ENCODE measurements at regions not wholly inside any gene's neighbourhood (a gene's known extent, or its start where the extent isn't known, plus 50 kb on each side); places are given as distances from the start of the nearest gene placed in this dataset.

- Histone ChIP-seq H3K79me2 (ENCODE audit: low read length) (no peaks in the 10 kb centered on the region), H3K27me3 (ENCODE audit: low read depth, low read length) (no peaks in the 10 kb centered on the region), H3K9me3 (ENCODE audit: insufficient read depth, low read length) (no peaks in the 10 kb centered on the region), H3K36me3 (replicated peaks; ENCODE audit: low read depth, low read length) (no peaks in the 10 kb centered on the region), H2AFZ (ENCODE audit: low read depth, low read length) (no peak overlapping the region), H3K9ac (ENCODE audit: low read length) (no peak overlapping the region), H3K4me2 (ENCODE audit: low read length) (no peak overlapping the region), H3K4me1 (ENCODE audit: low read length) (peaks cover 12% of the 10 kb centered on the region; the same call in 1 of the 2 replicates), H3K4me3 (ENCODE audit: low read length) (no peak overlapping the region), H4K20me1 (ENCODE audit: insufficient read depth, low read length) (no peaks in the 10 kb centered on the region), H3K27ac (ENCODE audit: low read length) (no peak overlapping the region)
- no peak for TF ChIP-seq EZH2phosphoT487 (IDR thresholded peaks at IDR 0.05; ENCODE audit: low read depth)
- no peak for TF ChIP-seq CTCF (IDR thresholded peaks at IDR 0.05; ENCODE audit: low read depth, low read length)
Observed at GRCh38 chr1:216914974-216915373, 191.7 kb upstream of the ESRRG start.

GRCh38 chr1:216913976-216914375, 190.7 kb upstream of the ESRRG start:
- no peak overlapping the region for H3K4me2 ChIP-seq (ENCODE audit: low read length)
- no peak overlapping the region for H3K27ac ChIP-seq (ENCODE audit: low read length)
- H3K4me3 ChIP-seq (ENCODE audit: low read length), result no peak overlapping the region
- H4K20me1 ChIP-seq (ENCODE audit: insufficient read depth, low read length), result no peaks in the 10 kb centered on the region
- H3K9me3 ChIP-seq (ENCODE audit: insufficient read depth, low read length), result no peaks in the 10 kb centered on the region
- no peak for TF ChIP-seq CTCF (IDR thresholded peaks at IDR 0.05; ENCODE audit: low read depth, low read length)
- no peak for TF ChIP-seq EZH2phosphoT487 (IDR thresholded peaks at IDR 0.05; ENCODE audit: low read depth)
- H3K36me3 ChIP-seq (replicated peaks; ENCODE audit: low read depth, low read length), result no peaks in the 10 kb centered on the region
- no peaks in the 10 kb centered on the region for H3K79me2 ChIP-seq (ENCODE audit: low read length)
- H3K9ac ChIP-seq (ENCODE audit: low read length), result no peak overlapping the region
- no peaks in the 10 kb centered on the region for H3K27me3 ChIP-seq (ENCODE audit: low read depth, low read length)
- H3K4me1 ChIP-seq (ENCODE audit: low read length), result 0 out of 2 replicates have a peak, but pooled peaks cover 3% of the 10 kb centered on the region
- H2AFZ ChIP-seq (ENCODE audit: low read depth, low read length), result no peak overlapping the region

- Histone ChIP-seq H3K9ac (ENCODE audit: low read length) (no peak overlapping the region), H3K36me3 (replicated peaks; ENCODE audit: low read depth, low read length) (no peaks in the 10 kb centered on the region), H3K27ac (ENCODE audit: low read length) (no peak overlapping the region), H3K27me3 (ENCODE audit: low read depth, low read length) (no peaks in the 10 kb centered on the region), H3K4me3 (ENCODE audit: low read length) (no peak overlapping the region), H3K79me2 (ENCODE audit: low read length) (no peaks in the 10 kb centered on the region), H3K9me3 (ENCODE audit: insufficient read depth, low read length) (no peaks in the 10 kb centered on the region), H4K20me1 (ENCODE audit: insufficient read depth, low read length) (no peaks in the 10 kb centered on the region), H2AFZ (ENCODE audit: low read depth, low read length) (no peak overlapping the region), H3K4me2 (ENCODE audit: low read length) (no peak overlapping the region), H3K4me1 (ENCODE audit: low read length) (no peaks in the 10 kb centered on the region)
- TF ChIP-seq EZH2phosphoT487 (IDR thresholded peaks at IDR 0.05; ENCODE audit: low read depth) (no peak), CTCF (IDR thresholded peaks at IDR 0.05; ENCODE audit: low read depth, low read length) (no peak)
Observed at GRCh38 chr1:216910081-216910840, 187.0 kb upstream of the ESRRG start.

- TF ChIP-seq EZH2phosphoT487 (IDR thresholded peaks at IDR 0.05; ENCODE audit: low read depth) (no peak), CTCF (IDR thresholded peaks at IDR 0.05; ENCODE audit: low read depth, low read length) (no peak)
- Histone ChIP-seq H4K20me1 (ENCODE audit: insufficient read depth, low read length) (no peaks in the 10 kb centered on the region), H3K27ac (ENCODE audit: low read length) (no peak overlapping the region), H3K4me1 (ENCODE audit: low read length) (no peaks in the 10 kb centered on the region), H3K36me3 (replicated peaks; ENCODE audit: low read depth, low read length) (no peaks in the 10 kb centered on the region), H3K4me3 (ENCODE audit: low read length) (no peak overlapping the region), H3K4me2 (ENCODE audit: low read length) (no peak overlapping the region), H3K27me3 (ENCODE audit: low read depth, low read length) (no peaks in the 10 kb centered on the region), H3K9me3 (ENCODE audit: insufficient read depth, low read length) (no peaks in the 10 kb centered on the region), H3K9ac (ENCODE audit: low read length) (no peak overlapping the region), H2AFZ (ENCODE audit: low read depth, low read length) (no peak overlapping the region), H3K79me2 (ENCODE audit: low read length) (no peaks in the 10 kb centered on the region)
Observed at GRCh38 chr1:216908126-216908525, 184.9 kb upstream of the ESRRG start.

All from OCI-LY3 (cell line).